ENCODE measurements at regions not wholly inside any gene's neighbourhood (a gene's known extent, or its start where the extent isn't known, plus 50 kb on each side); places are given as distances from the start of the nearest gene placed in this dataset.

- Histone ChIP-seq H3K9me3 (no peaks in the 10 kb centered on the region), H3K27ac (no peak overlapping the region), H3K4me3 (no peak overlapping the region), H3K36me3 (no peaks in the 10 kb centered on the region), H3K4me1 (no peaks in the 10 kb centered on the region), H3K27me3 (no peaks in the 10 kb centered on the region)
- no peak for DNase-seq
- WGBS, 2 donors: 82 to 87% methylated on average over 3 of the region's 3 CpGs
- intact Hi-C loops (cut with DNase I): no loop called here
- TF ChIP-seq EP300 (IDR thresholded peaks at IDR 0.05) (no peak), POLR2A (IDR thresholded peaks at IDR 0.05) (no peak), POLR2AphosphoS5 (IDR thresholded peaks at IDR 0.05) (no peak), CTCF (IDR thresholded peaks at IDR 0.05) (no peak)
Measured at GRCh38 chr1:68890736-68891135, 393.9 kb upstream of the DEPDC1 start.

GRCh38 chr1:68904477-68904876 lies 407.6 kb upstream of the DEPDC1 start:
- TF ChIP-seq POLR2AphosphoS5 (IDR thresholded peaks at IDR 0.05) (no peak), EP300 (IDR thresholded peaks at IDR 0.05) (no peak), CTCF (IDR thresholded peaks at IDR 0.05) (no peak), POLR2A (IDR thresholded peaks at IDR 0.05) (no peak)
- Histone ChIP-seq H3K36me3 (no peaks in the 10 kb centered on the region), H3K27ac (no peak overlapping the region), H3K4me1 (no peaks in the 10 kb centered on the region), H3K9me3 (no peaks in the 10 kb centered on the region), H3K27me3 (no peaks in the 10 kb centered on the region), H3K4me3 (no peak overlapping the region)
- DNase-seq: no peak
- intact Hi-C loops (cut with DNase I): no loop called here
- WGBS, 2 donors: 73 to 81% methylated on average over 3 of the region's 3 CpGs

DNA sequence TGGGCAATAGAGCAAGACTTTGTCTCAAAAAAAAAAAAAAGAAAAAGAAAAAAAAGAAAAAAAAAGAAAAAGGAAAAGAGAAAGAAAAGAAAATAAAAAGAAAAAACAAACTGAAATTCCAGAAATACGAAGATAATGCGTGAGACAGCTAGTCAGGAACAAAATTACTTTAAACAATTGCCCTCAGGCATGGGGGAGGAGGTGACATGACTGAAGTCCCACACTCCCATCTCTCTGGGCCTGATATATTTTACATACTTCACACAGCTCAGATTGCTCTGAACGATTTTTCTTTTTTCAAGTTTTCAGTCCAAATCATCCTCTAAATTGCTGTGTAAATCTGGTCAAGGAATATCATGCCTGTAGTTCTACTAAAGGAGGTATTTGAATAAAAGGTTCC lies 409.5 kb upstream of the DEPDC1 start:
- WGBS, 2 donors: 83 to 91% methylated on average over 3 of the region's 3 CpGs
- TF ChIP-seq CTCF (IDR thresholded peaks at IDR 0.05) (no peak), EP300 (IDR thresholded peaks at IDR 0.05) (no peak), POLR2A (IDR thresholded peaks at IDR 0.05) (no peak)
- no peak overlapping the region for H3K27ac ChIP-seq
- intact Hi-C loops (cut with DNase I): no loop called here
- H3K36me3 ChIP-seq: no peaks in the 10 kb centered on the region
- H3K4me1 ChIP-seq: no peaks in the 10 kb centered on the region
- DNase-seq: no peak
- H3K9me3 ChIP-seq: no peaks in the 10 kb centered on the region
- no peaks in the 10 kb centered on the region for H3K27me3 ChIP-seq
- no peak overlapping the region for H3K4me3 ChIP-seq

- TF ChIP-seq CTCF (IDR thresholded peaks at IDR 0.05): no peak
- Histone ChIP-seq H3K27ac (no peak overlapping the region), H3K4me3 (no peak overlapping the region), H3K4me1 (no peaks in the 10 kb centered on the region), H3K27me3 (no peaks in the 10 kb centered on the region), H3K9me3 (no peaks in the 10 kb centered on the region), H3K36me3 (no peaks in the 10 kb centered on the region)
- no peak for DNase-seq
- WGBS, 2 donors: 80 to 85% methylated on average over 5 of the region's 5 CpGs
- intact Hi-C loops (cut with DNase I): no loop called here
Measured at GRCh38 chr1:68907491-68907890, 410.6 kb upstream of the DEPDC1 start.

DNA sequence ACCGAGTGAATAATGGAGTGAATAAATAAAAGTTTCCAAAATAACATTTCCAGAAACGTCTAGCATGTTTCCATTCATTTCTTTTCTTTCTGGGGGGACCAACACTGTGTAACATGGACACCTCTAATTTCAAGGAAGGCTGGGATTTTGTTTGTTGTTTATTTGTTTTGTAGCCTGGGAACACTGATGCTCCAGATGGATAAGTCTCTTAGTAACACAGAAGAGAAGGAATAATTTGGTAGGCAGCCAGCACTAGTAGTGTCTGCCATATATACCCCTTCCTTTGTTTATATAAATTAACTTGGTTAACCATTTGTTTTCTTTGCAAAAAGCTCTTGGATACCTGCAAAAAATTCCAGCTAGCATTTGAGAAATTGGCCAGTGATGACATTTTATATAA lies 411.4 kb upstream of the DEPDC1 start:
- WGBS, 2 donors: 35 to 67% methylated on average over 2 of the region's 2 CpGs
- H3K4me3 ChIP-seq: no peak overlapping the region
- H3K27me3 ChIP-seq: no peaks in the 10 kb centered on the region
- TF ChIP-seq POLR2AphosphoS5 (IDR thresholded peaks at IDR 0.05) (no peak), CTCF (IDR thresholded peaks at IDR 0.05) (no peak), POLR2A (IDR thresholded peaks at IDR 0.05) (no peak), EP300 (IDR thresholded peaks at IDR 0.05) (no peak)
- H3K36me3 ChIP-seq: no peaks in the 10 kb centered on the region
- no peaks in the 10 kb centered on the region for H3K4me1 ChIP-seq
- H3K27ac ChIP-seq: no peak overlapping the region
- no peaks in the 10 kb centered on the region for H3K9me3 ChIP-seq
- DNase-seq: no peak
- intact Hi-C loops (cut with DNase I): no loop called here

Measured in sigmoid colon (tissue), 6 donors.